Hematopoietic multipotent progenitor cell treated with erythropoietin and hydrocortisone succinate and interleukin-3 and kit ligand, for 6 days (in vitro differentiated cells): ENCODE measurements at regions not wholly inside any gene's neighbourhood (a gene's known extent, or its start where the extent isn't known, plus 50 kb on each side); places are given as distances from the start of the nearest gene placed in this dataset.

Experiments used
- DNase-seq: peaks from one replicate; pipeline ENCODE4 v3.0.0-alpha.2; 2015

GRCh38 chr10:24041034-24041433 is 167.9 kb upstream of the KIAA1217 start:
- DNase-seq = no peak

GRCh38 chr10:24041834-24042233 is 167.1 kb upstream of the KIAA1217 start:
- no peak for DNase-seq

GRCh38 chr10:24042884-24043283 is 166.1 kb upstream of the KIAA1217 start:
- DNase-seq = no peak

GRCh38 chr10:24046060-24046459 is 162.9 kb upstream of the KIAA1217 start:
- no peak for DNase-seq

- no peak for DNase-seq
These were observed 161.8 kb upstream of the KIAA1217 start for GRCh38 chr10:24047176-24047575.

- DNase-seq = no peak
These were observed 154.5 kb upstream of the KIAA1217 start for GRCh38 chr10:24054421-24054820.

- DNase-seq = no peak
These were observed 128.7 kb upstream of the KIAA1217 start for GRCh38 chr10:24080207-24080606.

- DNase-seq = no peak
These were observed 122.4 kb upstream of the KIAA1217 start for GRCh38 chr10:24086296-24087086.

- no peak for DNase-seq
These were observed 117.7 kb upstream of the KIAA1217 start for GRCh38 chr10:24091256-24091655.

- no peak for DNase-seq
These were observed 112.7 kb upstream of the KIAA1217 start for GRCh38 chr10:24096281-24096680.

GRCh38 chr10:24097751-24098207 is 111.2 kb upstream of the KIAA1217 start:
- DNase-seq = no peak

- no peak for DNase-seq
These were observed 104.0 kb upstream of the KIAA1217 start for GRCh38 chr10:24104895-24105294.

GRCh38 chr10:24113901-24114300 is 95.0 kb upstream of the KIAA1217 start:
- no peak for DNase-seq

- DNase-seq = no peak
These were observed 94.4 kb upstream of the KIAA1217 start for GRCh38 chr10:24114556-24114955.

GRCh38 chr10:24115403-24115802 is 93.5 kb upstream of the KIAA1217 start:
- DNase-seq = no peak

GRCh38 chr10:24118246-24118645 is 90.7 kb upstream of the KIAA1217 start:
- DNase-seq = no peak

GRCh38 chr10:24119896-24120295 is 89.0 kb upstream of the KIAA1217 start:
- no peak for DNase-seq

- DNase-seq = no peak
These were observed 88.3 kb upstream of the KIAA1217 start for GRCh38 chr10:24120646-24121045.

GRCh38 chr10:24127516-24127915 is 81.4 kb upstream of the KIAA1217 start:
- no peak for DNase-seq

- no peak for DNase-seq
These were observed 80.7 kb upstream of the KIAA1217 start for GRCh38 chr10:24128066-24128730.

- no peak for DNase-seq
These were observed 76.2 kb upstream of the KIAA1217 start for GRCh38 chr10:24132741-24133140.

GRCh38 chr10:24133835-24134234 is 75.1 kb upstream of the KIAA1217 start:
- DNase-seq = no peak

- no peak for DNase-seq
These were observed 72.9 kb upstream of the KIAA1217 start for GRCh38 chr10:24136070-24136469.

- DNase-seq = no peak
These were observed 61.6 kb upstream of the KIAA1217 start for GRCh38 chr10:24147321-24147720.
